Keratinocyte (primary cell): ENCODE measurements at regions not wholly inside any gene's neighbourhood (a gene's known extent, or its start where the extent isn't known, plus 50 kb on each side); places are given as distances from the start of the nearest gene placed in this dataset.

Source experiments
- DNase-seq: peaks from one replicate; pipeline ENCODE4 v3.0.0-alpha.2; 2011; ENCODE audit warnings: low read depth, missing footprints, low spot score
- FAIRE-seq: peaks from 2 replicates; lab custom pipeline; 2011; peaks lifted over from hg19 to GRCh38; lab: Jason Lieb, UNC
- H2AFZ ChIP-seq: 2 replicates; pipeline ENCODE4 v1.6.0; 2012; ENCODE audit warnings: low read length, control low read depth, inconsistent platforms; ENCODE audit not compliant: control insufficient read depth
- H3K27ac ChIP-seq: 2 replicates; pipeline ENCODE4 v1.5.1; 2011; ENCODE audit warnings: low read length; ENCODE audit not compliant: control insufficient read depth, insufficient read depth
- H3K27me3 ChIP-seq: 3 replicates; pipeline ENCODE4 v1.6.0; 2011; ENCODE audit warnings: low read length; ENCODE audit not compliant: control insufficient read depth, insufficient read depth; ENCODE audit errors: extremely low read depth
- H3K36me3 ChIP-seq, 2 experiments: 2 replicates in 1 of 2; 3 replicates in 1 of 2; pipeline ENCODE4 v1.5.1; 2011; ENCODE audit warnings: low read length in 2 of 2, mild to moderate bottlenecking in 1 of 2; ENCODE audit not compliant: control insufficient read depth in 2 of 2, insufficient read depth in 2 of 2; ENCODE audit errors: extremely low read depth in 1 of 2
- H3K4me1 ChIP-seq: 3 replicates; pipeline ENCODE4 v1.5.1; 2011; ENCODE audit warnings: low read length; ENCODE audit not compliant: control insufficient read depth, insufficient read depth; ENCODE audit errors: extremely low read depth
- H3K4me2 ChIP-seq: 3 replicates; pipeline ENCODE4 v1.6.0; 2011; ENCODE audit warnings: low read depth, low read length; ENCODE audit not compliant: control insufficient read depth, insufficient read depth; ENCODE audit errors: extremely low read depth
- H3K4me3 ChIP-seq, 3 experiments: fragments of 200-600 bp in 1 of 3; sonication (generic) in 1 of 3; 2 replicates in 2 of 3; 3 replicates in 1 of 3; pipeline ENCODE4 v1.5.1; 2011 to 2016; ENCODE audit warnings: low read length in 3 of 3, mild to moderate bottlenecking in 3 of 3, control low read depth in 2 of 3, inconsistent platforms in 1 of 3, low read depth in 1 of 3, mixed read lengths in 1 of 3, mixed run types in 1 of 3, moderate library complexity in 1 of 3; ENCODE audit not compliant: control insufficient read depth in 2 of 3, insufficient read depth in 2 of 3; ENCODE audit errors: extremely low read depth in 1 of 3
- H3K79me2 ChIP-seq: 2 replicates; pipeline ENCODE4 v1.6.0; 2012; ENCODE audit warnings: low read length; ENCODE audit not compliant: control insufficient read depth, insufficient read depth
- H3K9ac ChIP-seq: 3 replicates; pipeline ENCODE4 v1.6.0; 2011; ENCODE audit warnings: low read length; ENCODE audit not compliant: control insufficient read depth, insufficient read depth; ENCODE audit errors: extremely low read depth
- H3K9me1 ChIP-seq: 3 replicates; pipeline ENCODE4 v1.6.0; 2011; ENCODE audit warnings: low read length; ENCODE audit not compliant: control insufficient read depth, insufficient read depth; ENCODE audit errors: extremely low read depth
- H3K9me3 ChIP-seq: 2 replicates; pipeline ENCODE4 v1.5.1; 2012; ENCODE audit warnings: low read depth, low read length; ENCODE audit not compliant: control insufficient read depth
- H4K20me1 ChIP-seq: 3 replicates; pipeline ENCODE4 v1.6.0; 2011; ENCODE audit warnings: low read length; ENCODE audit not compliant: control insufficient read depth, insufficient read depth; ENCODE audit errors: extremely low read depth
- CTCF ChIP-seq, 3 experiments: IDR thresholded peaks in 1 of 3; conservative IDR thresholded peaks in 1 of 3; optimal IDR thresholded peaks in 1 of 3; 2 replicates in 2 of 3; 3 replicates in 1 of 3; pipeline versions ENCODE3 to v1.5.1; 2011; ENCODE audit warnings: low read length in 3 of 3, mild to moderate bottlenecking in 3 of 3, moderate library complexity in 2 of 3, control low read depth in 1 of 3, inconsistent platforms in 1 of 3; ENCODE audit not compliant: insufficient read depth in 2 of 3; ENCODE audit errors: extremely low read depth in 1 of 3
- EZH2 ChIP-seq: IDR thresholded peaks from one replicate; pipeline ENCODE4 v1.6.1; 2012; ENCODE audit warnings: inconsistent platforms, mild to moderate bottlenecking, low read length, moderate library complexity
- dilution Hi-C: fragments of 300-500 bp; cut with MboI; formaldehyde crosslinking; loops from one replicate; pipeline ENCODE4 v1.7.0; 2020; ENCODE audit warnings: low sequenced_read_pairs; ENCODE audit not compliant: extremely low pct_ligation_motif_present

DNA sequence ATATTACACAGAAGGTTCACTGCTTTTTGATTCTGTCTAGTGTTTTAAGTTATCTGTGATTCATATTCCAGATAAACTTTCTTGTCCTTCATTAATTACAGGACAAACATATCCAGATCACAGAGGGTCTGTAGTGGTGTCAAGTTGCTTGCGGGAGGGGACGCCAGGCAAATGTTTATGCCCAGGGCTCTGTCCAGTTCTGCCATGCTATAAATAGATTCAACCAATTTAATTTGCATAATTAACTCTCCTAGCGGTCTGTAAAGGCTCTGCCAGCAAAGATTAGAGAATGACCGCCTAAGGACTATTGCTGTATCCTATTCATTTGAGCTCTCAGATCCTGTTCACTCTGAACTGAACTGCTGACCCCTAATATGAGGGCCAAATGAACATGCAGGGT lies 59.7 kb upstream of the TRPC4 start:
- no peaks in the 10 kb centered on the region for H4K20me1 ChIP-seq
- DNase-seq (no peak), FAIRE-seq (no peak)
- no peaks in the 10 kb centered on the region for H3K4me1 ChIP-seq
- H3K36me3 ChIP-seq, result no peaks in the 10 kb centered on the region
- TF ChIP-seq CTCF (optimal IDR thresholded peaks at IDR 0.05 in 1 of 3, IDR thresholded peaks at IDR 0.05 in 1 of 3, conservative IDR thresholded peaks at IDR 0.05 in 1 of 3; ENCODE audit: extremely low read depth in 1 of 3, insufficient read depth in 2 of 3, low read length in 3 of 3), result no peak
- no peak for TF ChIP-seq EZH2
- no peak overlapping the region for H3K4me2 ChIP-seq
- dilution Hi-C loops, result no loop called here
- no peaks in the 10 kb centered on the region for H3K9me1 ChIP-seq
- H3K4me3 ChIP-seq, result no peak overlapping the region
- no peaks in the 10 kb centered on the region for H3K79me2 ChIP-seq
- H3K27me3 ChIP-seq, result no peaks in the 10 kb centered on the region
- H3K27ac ChIP-seq, result no peak overlapping the region
- no peaks in the 10 kb centered on the region for H3K9me3 ChIP-seq
- no peak overlapping the region for H3K9ac ChIP-seq
- no peak overlapping the region for H2AFZ ChIP-seq

- no peak for FAIRE-seq
- Histone ChIP-seq H3K9me1 (no peaks in the 10 kb centered on the region), H3K4me3 (no peak overlapping the region), H3K4me2 (no peak overlapping the region), H2AFZ (no peak overlapping the region), H3K4me1 (no peaks in the 10 kb centered on the region), H3K36me3 (no peaks in the 10 kb centered on the region), H3K9ac (no peak overlapping the region), H3K9me3 (no peaks in the 10 kb centered on the region), H3K79me2 (no peaks in the 10 kb centered on the region), H3K27ac (no peak overlapping the region), H4K20me1 (no peaks in the 10 kb centered on the region), H3K27me3 (no peaks in the 10 kb centered on the region)
- TF ChIP-seq EZH2 (no peak), CTCF (optimal IDR thresholded peaks at IDR 0.05 in 1 of 3, IDR thresholded peaks at IDR 0.05 in 1 of 3, conservative IDR thresholded peaks at IDR 0.05 in 1 of 3; ENCODE audit: extremely low read depth in 1 of 3, insufficient read depth in 2 of 3, low read length in 3 of 3) (no peak)
- no peak for DNase-seq
- dilution Hi-C loops, result no loop called here
Observed at GRCh38 chr13:37927561-37927960, 58.0 kb upstream of the TRPC4 start.
